Epidermal melanocyte (primary cell): ENCODE measurements at regions not wholly inside any gene's neighbourhood (a gene's known extent, or its start where the extent isn't known, plus 50 kb on each side); places are given as distances from the start of the nearest gene placed in this dataset.

Experiments used
- DNase-seq: peaks from one replicate; pipeline ENCODE4 v3.0.0; 2011; ENCODE audit warnings: low spot score; ENCODE audit not compliant: insufficient read length

GRCh38 chr7:41108821-41109220 is 594.1 kb downstream of the INHBA start:
- no peak for DNase-seq

GRCh38 chr7:41107938-41108448 is 594.9 kb downstream of the INHBA start:
- no peak for DNase-seq

DNA sequence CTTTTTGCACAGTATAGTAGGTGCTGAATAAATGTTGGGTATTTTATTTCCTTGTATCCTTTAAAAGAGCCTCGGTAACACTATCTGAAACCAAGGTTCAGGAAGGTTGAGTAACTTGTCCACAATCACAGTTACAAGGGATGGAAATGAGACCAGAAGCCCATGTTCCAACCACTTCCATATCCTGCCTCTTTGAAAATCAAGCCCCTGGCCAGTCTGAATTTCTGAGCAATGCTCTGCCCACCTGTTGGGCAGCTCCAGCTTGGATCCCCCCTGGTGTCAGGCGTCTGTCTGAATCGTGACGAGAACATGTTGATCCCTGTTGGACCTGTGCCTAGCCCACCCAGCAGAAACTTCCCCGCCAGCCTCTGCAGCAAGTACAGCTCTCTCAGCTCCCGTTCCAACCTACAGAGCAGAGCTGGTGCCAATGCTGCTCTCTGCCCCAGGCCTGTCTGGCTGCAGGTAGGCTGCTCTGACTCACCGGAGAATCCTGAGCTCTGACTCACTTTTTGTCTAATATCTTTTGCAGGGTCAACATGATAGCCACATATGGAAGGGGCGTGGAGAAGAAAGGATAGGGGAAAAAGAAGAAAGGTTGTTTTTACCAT is 595.5 kb downstream of the INHBA start:
- no peak for DNase-seq

DNA sequence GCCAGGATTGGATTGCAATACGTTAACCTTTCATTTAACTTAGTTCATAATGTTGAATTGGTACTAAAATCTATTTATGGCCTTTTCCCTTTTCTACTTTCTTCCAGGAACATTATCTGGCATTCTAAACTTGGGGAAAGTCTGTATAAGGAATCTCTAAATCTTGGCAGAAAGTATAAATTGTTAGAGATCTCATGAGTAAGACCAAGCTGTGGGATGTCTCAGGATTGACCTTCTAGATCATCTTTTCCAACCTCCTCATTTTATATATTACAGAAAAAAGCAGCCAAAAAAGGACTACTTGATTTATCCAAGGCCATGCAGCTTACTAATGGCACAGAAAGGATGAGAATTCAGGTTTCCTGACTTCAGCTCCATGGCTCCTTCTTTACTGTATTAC is 598.3 kb downstream of the INHBA start:
- no peak for DNase-seq

DNA sequence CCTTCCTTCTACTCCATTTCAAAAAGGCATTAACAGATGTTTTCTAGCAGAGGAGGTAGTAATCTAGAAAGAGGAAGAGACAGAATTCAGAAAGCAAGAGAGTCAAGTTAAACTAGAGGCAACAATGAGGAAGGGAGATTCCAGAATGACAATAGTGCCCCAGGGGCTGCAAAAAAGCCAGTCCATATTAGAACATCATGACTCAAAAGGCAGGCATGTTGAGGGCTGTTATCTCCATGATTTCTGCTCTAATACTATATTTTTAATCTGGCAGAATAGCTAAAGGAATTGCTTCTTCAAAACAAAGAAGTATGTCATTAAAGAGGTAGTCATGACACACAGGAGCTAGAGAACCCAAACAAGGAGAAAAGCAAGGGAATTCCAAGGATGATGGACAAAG is 599.6 kb downstream of the INHBA start:
- no peak for DNase-seq

DNA sequence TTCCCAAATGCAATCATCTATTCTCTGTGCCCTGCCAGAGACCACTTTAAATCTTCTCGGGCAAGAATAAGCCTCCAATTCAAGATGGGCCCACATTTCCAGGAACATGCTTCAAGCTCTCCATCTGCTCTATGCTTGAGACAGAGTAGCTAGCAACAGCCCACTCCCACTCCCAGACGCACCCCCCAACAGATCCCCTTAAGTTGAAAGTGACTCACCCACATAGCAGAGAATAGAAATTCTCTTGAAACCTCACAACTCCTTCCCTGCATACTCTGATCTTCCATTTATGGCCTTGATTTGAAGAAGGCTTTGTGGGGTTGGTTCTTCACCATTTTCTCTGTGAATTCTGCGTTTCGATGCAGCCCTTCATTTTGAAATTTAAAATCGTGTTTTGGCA is 604.0 kb downstream of the INHBA start:
- no peak for DNase-seq

DNA sequence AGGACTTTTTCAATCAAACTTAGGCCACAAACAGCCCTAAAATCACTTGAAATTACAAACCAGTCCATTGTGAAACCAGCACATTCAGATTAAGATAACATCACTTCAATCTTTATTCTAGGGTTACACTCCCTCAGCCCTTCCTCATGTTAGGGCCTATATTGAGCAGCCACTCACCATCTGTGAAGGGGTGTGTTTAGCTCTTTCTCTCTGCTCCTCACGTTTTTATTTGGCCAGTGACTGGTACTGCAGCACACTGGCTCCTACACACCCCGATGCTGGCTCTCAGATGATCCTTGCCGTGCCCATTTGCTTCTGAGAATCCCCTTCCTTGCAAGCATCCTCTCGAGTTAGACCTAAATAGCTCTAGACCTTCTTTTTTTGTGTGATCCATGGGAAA is 604.5 kb downstream of the INHBA start:
- DNase-seq, result no peak

DNA sequence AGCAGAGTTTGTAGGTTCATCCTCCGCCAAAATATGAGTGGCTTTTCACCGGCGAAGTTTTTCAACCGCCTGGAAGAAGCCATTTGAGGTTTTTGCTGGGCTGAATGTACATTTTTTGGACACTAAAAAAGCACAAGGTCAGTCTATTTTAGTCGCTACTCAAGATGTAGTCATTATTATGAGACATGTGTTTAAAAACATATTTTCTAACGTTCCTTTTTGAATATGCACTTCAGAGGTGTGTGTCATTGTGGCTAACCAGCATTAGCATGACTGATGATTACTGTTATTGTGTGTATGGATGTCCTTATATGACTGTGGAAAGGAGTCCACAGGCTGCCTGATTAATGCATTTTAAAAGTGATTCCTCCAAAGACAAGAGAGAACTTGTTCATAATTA is 605.4 kb downstream of the INHBA start:
- DNase-seq, result no peak

DNA sequence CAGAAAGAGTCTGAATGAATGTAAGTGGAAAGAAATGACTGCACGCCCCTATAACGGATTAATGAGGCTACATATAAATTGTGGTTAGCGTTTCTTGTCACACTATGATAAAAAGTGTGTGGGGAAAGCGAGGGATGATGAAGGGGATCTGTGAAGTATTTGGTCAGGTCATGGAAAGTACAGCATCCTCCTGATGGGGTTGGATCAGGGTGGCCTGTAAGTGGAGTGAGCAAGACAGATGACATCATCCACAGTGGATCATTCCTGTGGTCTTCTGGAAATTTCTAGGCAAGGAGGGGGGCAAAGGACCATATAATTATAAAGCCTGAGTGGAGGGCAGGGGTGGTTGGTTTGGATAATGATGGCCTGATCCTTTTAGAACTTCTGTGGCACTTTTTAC is 606.0 kb downstream of the INHBA start:
- DNase-seq, result no peak

DNA sequence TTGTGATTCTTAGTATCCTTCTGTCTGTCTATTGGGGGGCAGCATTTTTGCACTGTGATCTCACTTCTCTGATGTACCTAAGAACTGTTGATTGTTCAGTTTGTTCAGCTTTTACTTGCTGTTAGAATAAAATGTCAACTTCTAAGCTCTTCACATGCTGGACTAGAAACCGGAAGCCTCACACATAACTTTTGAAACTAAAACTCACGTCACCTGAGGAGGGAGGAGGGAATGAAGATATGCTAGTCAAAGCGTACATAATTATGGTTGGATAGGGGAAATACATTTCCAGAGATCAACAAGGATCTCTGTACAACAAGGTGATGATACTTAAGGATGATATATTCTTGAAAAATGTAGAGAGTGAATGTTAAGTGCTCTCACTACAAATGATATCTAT is 609.7 kb downstream of the INHBA start:
- DNase-seq, result no peak

DNA sequence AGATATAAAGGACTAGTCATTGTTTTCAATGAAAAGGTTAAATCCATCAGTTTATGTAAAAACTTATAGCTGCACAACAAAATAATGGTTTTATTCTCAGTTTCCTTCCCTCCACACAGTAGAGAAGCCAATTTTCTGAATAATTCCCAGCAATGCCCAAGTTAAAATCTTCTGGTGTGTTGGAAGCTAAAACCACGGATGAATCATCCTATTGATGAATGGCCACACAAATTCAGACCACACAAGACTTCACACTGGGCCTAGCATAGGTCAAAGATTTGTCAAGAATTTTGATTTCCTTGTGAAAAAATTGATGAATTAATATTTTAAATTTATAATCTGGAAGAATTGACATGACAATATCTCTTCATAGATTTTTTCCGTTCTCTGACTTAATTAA is 617.6 kb downstream of the INHBA start:
- DNase-seq, result no peak

- no peak for DNase-seq
Measured at GRCh38 chr7:41084381-41084780, 618.5 kb downstream of the INHBA start.

GRCh38 chr7:41069635-41070034 is 633.3 kb downstream of the INHBA start:
- DNase-seq, result no peak

DNA sequence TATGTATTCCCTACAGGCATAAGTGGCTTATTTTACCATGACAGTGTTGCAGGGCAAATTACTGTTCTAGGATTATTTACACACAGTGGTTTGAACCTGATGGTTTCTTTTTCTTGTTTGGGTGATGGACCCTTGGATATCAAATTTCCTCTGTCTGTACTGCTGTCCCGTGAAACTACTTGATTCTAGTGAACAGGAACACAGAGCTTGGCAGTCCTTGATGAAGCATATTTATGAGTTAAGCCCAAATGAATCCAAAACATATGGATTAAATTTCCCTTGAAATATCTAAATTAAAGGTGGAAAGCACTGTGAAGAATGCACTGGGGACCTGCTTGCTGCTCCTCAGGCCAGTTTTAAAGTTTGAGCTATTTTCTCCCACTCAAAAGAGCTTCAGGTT is 635.3 kb downstream of the INHBA start:
- no peak for DNase-seq

- no peak for DNase-seq
Measured at GRCh38 chr7:41065663-41066062, 637.2 kb downstream of the INHBA start.

- DNase-seq, result no peak
Measured at GRCh38 chr7:41063116-41063515, 639.8 kb downstream of the INHBA start.

DNA sequence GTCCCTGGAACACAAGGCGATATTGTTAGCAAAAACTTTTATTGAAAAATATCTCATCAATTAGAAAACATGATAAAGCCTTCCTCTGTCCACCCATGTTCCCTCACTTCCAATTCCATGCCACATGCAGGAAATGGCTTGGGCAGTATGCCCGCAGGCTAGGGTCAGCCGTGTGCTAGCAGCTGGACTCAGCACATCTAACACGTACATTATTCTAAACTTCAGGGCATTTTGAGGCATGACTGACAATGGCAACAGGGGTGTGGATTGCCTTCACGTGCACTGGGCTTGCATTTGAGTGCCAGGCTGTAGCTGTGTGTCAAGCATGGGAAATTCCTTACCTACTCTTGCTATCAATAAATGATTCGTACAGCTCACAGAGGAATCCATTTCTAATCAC is 642.1 kb downstream of the INHBA start:
- DNase-seq, result no peak

- DNase-seq, result no peak
Measured at GRCh38 chr7:41059796-41060195, 643.1 kb downstream of the INHBA start.

GRCh38 chr7:41058986-41059741 is 643.7 kb downstream of the INHBA start:
- DNase-seq, result no peak

DNA sequence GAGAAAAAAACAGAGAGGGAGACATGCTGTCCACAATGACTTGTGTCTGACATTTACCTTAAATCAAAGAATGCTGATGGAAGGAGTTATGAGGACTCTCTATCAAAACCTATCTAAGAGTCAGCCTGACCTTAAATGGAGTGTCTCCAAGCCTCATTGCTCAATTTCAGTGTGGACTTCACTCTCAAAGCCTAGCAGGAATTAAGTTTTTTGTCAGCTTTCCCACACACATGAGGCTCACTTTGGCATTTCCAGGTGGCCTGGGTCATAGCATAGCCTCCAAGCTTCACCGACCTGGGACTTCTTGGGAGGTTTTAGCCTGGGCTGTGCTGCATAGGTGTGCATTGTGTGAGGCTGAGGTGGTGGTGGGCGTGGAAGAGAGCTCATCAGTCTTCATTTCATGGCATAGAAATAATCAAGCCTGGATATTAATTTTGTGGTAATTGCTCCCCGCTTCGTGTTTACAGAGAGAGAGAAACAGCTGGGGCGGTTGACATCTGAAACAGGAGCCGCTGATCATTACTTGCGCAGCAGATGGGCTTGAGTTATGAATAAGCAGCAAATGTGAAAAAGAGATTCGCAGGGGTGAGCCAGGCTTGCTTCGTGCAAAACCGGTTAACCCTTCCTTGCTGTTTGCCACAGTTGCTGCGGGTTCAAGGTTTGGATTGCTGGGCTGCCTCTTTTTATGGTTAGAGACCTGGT is 647.8 kb downstream of the INHBA start:
- no peak for DNase-seq

GRCh38 chr7:41053820-41054219 is 649.1 kb downstream of the INHBA start:
- no peak for DNase-seq

DNA sequence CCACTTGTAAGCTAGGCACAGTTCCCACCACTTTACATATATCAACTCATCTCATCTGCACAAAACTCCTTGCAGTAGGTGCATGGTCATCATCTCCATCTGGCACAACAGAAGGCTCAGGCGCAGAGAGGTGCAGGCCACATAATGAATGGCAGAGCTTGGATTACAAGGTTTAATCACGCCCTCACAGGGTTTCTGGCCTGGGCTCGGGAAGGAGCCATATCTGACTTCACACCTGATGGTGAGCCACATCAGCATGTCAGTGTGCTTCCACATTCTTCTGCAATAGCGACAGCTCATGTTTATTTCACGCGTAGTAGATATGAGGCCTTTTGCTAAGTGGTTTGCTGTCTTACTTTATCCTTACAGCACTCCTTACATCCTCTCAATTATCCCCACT is 650.2 kb downstream of the INHBA start:
- DNase-seq, result no peak

GRCh38 chr7:41052201-41052600 is 650.7 kb downstream of the INHBA start:
- no peak for DNase-seq
